ENCODE measurements at regions not wholly inside any gene's neighbourhood (a gene's known extent, or its start where the extent isn't known, plus 50 kb on each side); places are given as distances from the start of the nearest gene placed in this dataset.

GRCh38 chr2:33762636-33763035 is 163.5 kb upstream of the FAM98A start:
- no peak for TF ChIP-seq POLR2A (IDR thresholded peaks at IDR 0.05)
- TF ChIP-seq CTCF (IDR thresholded peaks at IDR 0.05) = no peak
- Histone ChIP-seq H3K4me3 (no peak overlapping the region), H3K27ac (no peak overlapping the region), H3K9me3 (peaks cover 0 to 4% (median 0%) of the 10 kb centered on the region in 4 donors), H3K4me1 (no peaks in the 10 kb centered on the region), H3K27me3 (no peaks in the 10 kb centered on the region), H3K36me3 (no peaks in the 10 kb centered on the region)
- DNase-seq = no peak

DNA sequence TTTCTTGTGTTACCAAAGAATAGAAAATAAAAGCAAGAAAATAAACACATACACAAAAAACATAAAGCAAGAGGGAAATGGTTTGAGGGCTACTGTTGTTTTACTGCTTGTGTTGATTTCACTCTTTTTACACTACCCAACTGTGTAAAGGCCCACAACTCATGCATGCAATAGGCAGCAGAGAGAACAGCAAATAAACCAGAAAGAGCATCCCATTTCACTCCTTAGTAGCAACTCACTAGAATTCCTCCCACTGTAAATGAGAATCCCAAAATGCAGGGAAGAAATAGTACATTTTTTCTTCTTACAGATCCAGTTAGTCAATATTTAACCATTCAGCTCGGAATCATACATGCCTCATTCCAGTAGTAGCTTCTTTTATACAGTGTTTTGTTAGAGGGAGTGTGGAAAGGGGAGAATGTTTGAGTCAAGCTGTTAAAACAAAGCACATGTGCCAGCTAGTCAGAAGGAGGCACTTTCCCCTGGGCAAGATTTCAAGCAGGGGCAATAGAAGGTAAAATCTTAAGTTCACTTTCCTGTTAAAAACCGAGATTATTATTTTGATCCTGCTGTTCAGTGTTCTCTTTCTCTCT is 147.2 kb upstream of the FAM98A start:
- H3K4me3 ChIP-seq = no peak overlapping the region
- H3K27ac ChIP-seq = no peak overlapping the region
- DNase-seq = no peak
- H3K36me3 ChIP-seq = no peaks in the 10 kb centered on the region
- H3K4me1 ChIP-seq = no peaks in the 10 kb centered on the region
- H3K9me3 ChIP-seq = no peaks in the 10 kb centered on the region
- H3K27me3 ChIP-seq = no peaks in the 10 kb centered on the region
- TF ChIP-seq POLR2A (IDR thresholded peaks at IDR 0.05) (no peak), CTCF (IDR thresholded peaks at IDR 0.05) (no peak)

- Histone ChIP-seq H3K4me3 (no peak overlapping the region), H3K9me3 (no peaks in the 10 kb centered on the region), H3K36me3 (no peaks in the 10 kb centered on the region), H3K4me1 (no peaks in the 10 kb centered on the region), H3K27me3 (no peaks in the 10 kb centered on the region), H3K27ac (no peak overlapping the region)
- DNase-seq = no peak
- TF ChIP-seq POLR2A (IDR thresholded peaks at IDR 0.05) (no peak), CTCF (IDR thresholded peaks at IDR 0.05) (no peak)
Observed at GRCh38 chr2:33735096-33735495, 136.0 kb upstream of the FAM98A start.

DNA sequence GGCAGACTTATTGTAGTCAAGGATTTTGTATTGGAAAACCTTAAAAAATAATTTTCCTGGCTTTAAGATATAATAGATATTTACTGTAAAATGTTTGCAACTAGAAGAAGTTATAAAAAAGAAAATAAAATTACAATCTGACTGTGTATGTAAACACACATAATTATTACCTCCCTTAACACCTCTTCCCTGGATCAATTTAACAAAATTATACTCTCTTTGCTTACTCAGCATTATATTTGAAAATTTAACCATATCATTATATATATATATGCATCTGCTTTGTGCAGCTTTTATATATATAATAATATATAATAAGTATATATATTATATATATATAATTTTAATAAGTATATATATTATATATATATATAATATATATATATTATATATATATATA is 131.7 kb upstream of the FAM98A start:
- TF ChIP-seq CTCF (IDR thresholded peaks at IDR 0.05) (no peak), POLR2A (IDR thresholded peaks at IDR 0.05) (no peak)
- no peak overlapping the region for H3K27ac ChIP-seq

DNA sequence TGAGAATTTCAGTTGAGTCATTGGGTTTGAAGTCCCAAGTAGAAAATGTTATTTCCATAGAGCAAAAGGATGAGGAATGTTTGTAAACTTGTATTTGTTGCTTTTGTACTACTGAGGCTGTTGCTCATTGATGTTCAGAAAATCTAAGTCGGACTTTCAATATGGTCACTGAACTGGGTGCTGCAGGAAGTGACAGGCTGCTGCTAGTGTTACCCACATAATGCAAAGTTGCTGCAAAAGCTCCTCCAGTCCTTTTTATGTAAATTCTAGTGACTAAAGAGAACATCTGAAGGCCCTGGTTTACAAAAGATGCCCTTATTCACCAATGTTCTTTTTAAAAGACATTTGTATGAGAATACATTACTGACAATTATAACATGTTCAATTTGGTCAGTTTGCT is 131.1 kb upstream of the FAM98A start:
- H3K36me3 ChIP-seq = no peaks in the 10 kb centered on the region

More for the DNA sequence above, 131.7 kb upstream of the FAM98A start:
- Histone ChIP-seq H3K27me3 (no peaks in the 10 kb centered on the region), H3K9me3 (no peaks in the 10 kb centered on the region), H3K4me1 (no peaks in the 10 kb centered on the region), H3K4me3 (no peak overlapping the region), H3K36me3 (no peaks in the 10 kb centered on the region)
- no peak for DNase-seq

More for the DNA sequence above, 131.1 kb upstream of the FAM98A start:
- Histone ChIP-seq H3K4me1 (no peaks in the 10 kb centered on the region), H3K27ac (no peak overlapping the region), H3K9me3 (no peaks in the 10 kb centered on the region), H3K4me3 (no peak overlapping the region), H3K27me3 (no peaks in the 10 kb centered on the region)
- no peak for TF ChIP-seq POLR2A (IDR thresholded peaks at IDR 0.05)
- no peak for TF ChIP-seq CTCF (IDR thresholded peaks at IDR 0.05)
- DNase-seq = no peak
